ENCODE measurements at regions not wholly inside any gene's neighbourhood (a gene's known extent, or its start where the extent isn't known, plus 50 kb on each side); places are given as distances from the start of the nearest gene placed in this dataset.

GRCh38 chr3:43953380-43953779 lies 262.6 kb downstream of the ABHD5 start:
- no peaks in the 10 kb centered on the region; the same call in 1 of the 2 replicates for H3K27me3 ChIP-seq (replicated peaks; ENCODE audit: control insufficient read depth, insufficient read depth, low read length)
- H3K36me3 ChIP-seq (ENCODE audit: control insufficient read depth, insufficient read depth, low read length): no peaks in the 10 kb centered on the region
- H3K4me3 ChIP-seq (replicated peaks; ENCODE audit: low read depth, low read length): no peak overlapping the region
- TF ChIP-seq CTCF (IDR thresholded peaks at IDR 0.05; ENCODE audit: insufficient read depth, low read length, poor library complexity, severe bottlenecking): no peak
- no peak for DNase-seq (ENCODE audit: extremely low read depth, insufficient read length)

DNA sequence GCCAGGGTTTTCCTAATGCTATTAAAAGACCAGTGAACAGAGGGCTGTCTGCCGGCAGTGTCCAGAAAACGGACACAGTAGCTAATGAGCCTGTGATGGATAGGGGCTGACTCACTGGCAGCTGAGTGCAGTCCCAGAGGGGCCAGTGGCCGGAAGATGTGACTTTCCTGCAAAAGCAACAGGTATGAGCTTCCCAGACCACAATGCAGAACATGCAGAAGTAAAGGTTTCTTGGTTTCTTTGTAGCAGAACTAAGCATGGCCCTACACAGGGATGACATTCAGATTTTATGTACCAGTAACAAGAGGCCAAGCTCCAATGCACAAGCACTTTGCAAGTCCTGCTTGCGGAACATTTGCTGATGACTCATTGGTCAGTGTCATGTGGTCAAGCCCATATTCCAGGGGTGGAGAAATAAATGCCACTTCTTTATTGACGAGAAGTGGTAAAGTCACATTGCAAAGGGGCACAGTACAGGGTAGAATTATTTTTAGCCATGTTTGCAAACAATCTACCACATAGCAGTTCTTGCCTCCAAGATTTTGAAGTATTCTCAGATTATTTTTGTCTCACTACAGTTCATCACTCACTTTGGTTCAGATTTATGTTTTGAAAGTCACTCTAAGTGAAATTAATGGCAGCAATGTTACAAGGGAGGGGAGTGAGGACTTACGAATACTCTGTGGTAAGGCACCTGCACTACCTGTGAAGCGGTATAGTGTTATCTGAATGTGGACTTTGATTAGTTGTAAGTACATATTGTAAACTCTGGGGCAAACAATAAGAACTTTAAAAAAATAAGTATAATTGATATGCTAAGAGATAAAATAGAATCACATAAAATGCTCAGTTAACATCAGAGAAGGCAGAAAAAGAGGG lies 263.3 kb downstream of the ABHD5 start:
- Histone ChIP-seq H3K4me3 (replicated peaks; ENCODE audit: low read depth, low read length) (no peak overlapping the region), H3K27me3 (replicated peaks; ENCODE audit: control insufficient read depth, insufficient read depth, low read length) (no peaks in the 10 kb centered on the region; the same call in 1 of the 2 replicates), H3K36me3 (ENCODE audit: control insufficient read depth, insufficient read depth, low read length) (no peaks in the 10 kb centered on the region)
- DNase-seq (ENCODE audit: extremely low read depth, insufficient read length): no peak
- TF ChIP-seq CTCF (IDR thresholded peaks at IDR 0.05; ENCODE audit: insufficient read depth, low read length, poor library complexity, severe bottlenecking): no peak

GRCh38 chr3:43956945-43957344 lies 266.2 kb downstream of the ABHD5 start:
- no peak overlapping the region for H3K4me3 ChIP-seq (replicated peaks; ENCODE audit: low read depth, low read length)
- no peak for TF ChIP-seq CTCF (IDR thresholded peaks at IDR 0.05; ENCODE audit: insufficient read depth, low read length, poor library complexity, severe bottlenecking)
- no peaks in the 10 kb centered on the region for H3K36me3 ChIP-seq (ENCODE audit: control insufficient read depth, insufficient read depth, low read length)
- no peaks in the 10 kb centered on the region; the same call in 1 of the 2 replicates for H3K27me3 ChIP-seq (replicated peaks; ENCODE audit: control insufficient read depth, insufficient read depth, low read length)
- DNase-seq (ENCODE audit: extremely low read depth, insufficient read length): no peak

DNA sequence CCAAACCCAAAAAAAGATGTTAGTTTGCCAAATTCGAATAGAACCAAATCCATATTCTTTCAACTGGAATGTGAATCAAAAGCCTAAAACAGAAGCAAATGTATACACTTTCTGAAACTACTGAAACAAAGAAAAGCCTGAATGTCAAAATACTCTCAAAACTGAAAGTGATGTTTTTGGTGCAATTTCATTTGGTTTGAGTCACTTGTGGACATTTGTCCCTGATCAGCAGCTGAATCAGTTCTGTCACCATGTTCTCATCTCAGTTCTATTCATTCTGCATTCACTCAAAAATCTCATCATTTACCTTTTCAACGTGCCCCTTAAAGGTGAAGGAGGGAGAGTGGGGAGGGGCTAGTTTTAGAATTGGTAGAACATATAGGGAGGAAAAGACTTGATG lies 266.8 kb downstream of the ABHD5 start:
- Histone ChIP-seq H3K4me3 (replicated peaks; ENCODE audit: low read depth, low read length) (peak overlapping the region; percentile 9; the same call in 1 of the 2 replicates), H3K27me3 (replicated peaks; ENCODE audit: control insufficient read depth, insufficient read depth, low read length) (peaks cover under 1% of the 10 kb centered on the region), H3K36me3 (ENCODE audit: control insufficient read depth, insufficient read depth, low read length) (no peaks in the 10 kb centered on the region)
- DNase-seq (ENCODE audit: extremely low read depth, insufficient read length): no peak
- no peak for TF ChIP-seq CTCF (IDR thresholded peaks at IDR 0.05; ENCODE audit: insufficient read depth, low read length, poor library complexity, severe bottlenecking)

DNA sequence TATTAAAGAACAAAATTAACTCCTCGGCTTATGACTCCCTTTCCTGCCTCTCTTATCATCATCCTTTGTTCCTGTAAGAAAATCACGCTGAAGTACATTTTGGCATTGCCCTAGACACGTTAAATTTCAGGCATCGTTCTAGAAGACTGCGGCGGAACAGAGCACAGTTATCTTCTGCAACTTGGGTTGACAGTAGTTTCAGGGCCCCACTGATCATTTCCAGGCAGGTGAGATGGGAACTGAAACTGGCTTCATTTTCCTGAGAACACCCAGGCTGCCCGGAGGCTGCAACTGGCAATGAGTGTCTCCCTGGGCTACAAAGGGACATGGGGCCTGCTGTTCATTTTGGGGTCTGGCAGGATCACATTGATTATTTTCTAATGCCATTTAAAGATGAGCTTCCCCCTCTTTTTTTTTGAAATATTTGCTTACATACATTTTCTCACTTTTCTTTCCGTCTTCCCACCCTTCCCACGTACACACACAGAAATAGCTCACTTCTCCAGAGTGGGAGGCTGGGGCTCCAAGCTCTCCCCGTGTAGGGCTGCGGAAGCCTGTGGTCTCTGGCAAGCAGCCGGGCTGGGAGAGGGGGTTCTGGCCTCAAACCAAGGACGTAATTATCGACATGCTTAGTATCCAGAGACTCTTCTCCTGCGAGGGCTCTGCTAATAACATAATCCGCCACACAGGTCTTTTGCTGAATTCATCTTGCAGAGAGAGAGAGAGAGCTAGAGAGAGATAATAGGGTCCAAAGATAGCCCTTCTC lies 267.4 kb downstream of the ABHD5 start:
- DNase-seq (ENCODE audit: extremely low read depth, insufficient read length): no peak
- H3K4me3 ChIP-seq (replicated peaks; ENCODE audit: low read depth, low read length): peak overlapping the region; percentile 9; the same call in 1 of the 2 replicates

More for the DNA sequence above, 267.4 kb downstream of the ABHD5 start:
- no peak for TF ChIP-seq CTCF (IDR thresholded peaks at IDR 0.05; ENCODE audit: insufficient read depth, low read length, poor library complexity, severe bottlenecking)
- Histone ChIP-seq H3K36me3 (ENCODE audit: control insufficient read depth, insufficient read depth, low read length) (no peaks in the 10 kb centered on the region), H3K27me3 (replicated peaks; ENCODE audit: control insufficient read depth, insufficient read depth, low read length) (peaks cover 4% of the 10 kb centered on the region)
